ENCODE measurements at regions not wholly inside any gene's neighbourhood (a gene's known extent, or its start where the extent isn't known, plus 50 kb on each side); places are given as distances from the start of the nearest gene placed in this dataset.

DNA sequence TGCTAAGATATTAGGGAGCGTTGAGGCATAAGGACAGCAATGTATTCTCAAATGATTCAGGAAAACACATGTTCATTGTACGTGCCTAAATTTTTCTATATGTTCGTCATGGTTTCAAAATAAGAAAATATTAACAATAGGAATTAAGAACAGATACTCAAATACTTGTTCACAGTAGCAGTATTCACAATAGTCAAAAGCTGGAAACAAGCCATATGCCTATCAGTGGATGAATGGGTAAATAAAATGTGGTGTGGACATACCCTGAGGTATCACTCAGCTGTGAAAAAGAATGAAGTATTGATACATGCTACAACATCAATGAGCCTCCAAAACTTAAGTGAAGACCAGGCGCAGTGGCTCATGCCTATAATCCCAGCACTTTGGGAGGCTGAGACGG lies 84.7 kb upstream of the PTER start:
- TF ChIP-seq GATA3 (IDR thresholded peaks at IDR 0.05; ENCODE audit: low read depth, low read length) (no peak), GATA2 (IDR thresholded peaks at IDR 0.05; ENCODE audit: low read depth, low read length) (no peak)

DNA sequence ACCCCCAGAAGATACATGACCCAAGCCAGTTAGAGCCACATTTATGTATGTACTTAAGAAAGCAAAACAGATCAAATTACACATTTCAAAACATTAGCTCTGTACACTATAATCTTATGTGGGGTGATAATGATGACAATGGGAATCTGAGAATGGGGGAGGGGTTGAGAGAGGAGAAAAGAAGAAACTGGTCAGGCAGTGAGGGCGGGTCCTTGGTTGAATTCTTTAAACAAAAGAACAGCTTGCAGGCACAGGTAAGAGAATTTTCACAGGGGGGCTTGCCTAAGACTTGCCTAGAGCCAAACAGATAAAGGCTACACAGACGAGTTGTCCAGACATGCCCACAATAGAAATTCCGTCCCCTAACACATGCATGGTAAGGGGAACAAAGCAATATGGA lies 76.8 kb upstream of the PTER start:
- TF ChIP-seq GATA2 (IDR thresholded peaks at IDR 0.05; ENCODE audit: low read depth, low read length) (no peak), GATA3 (IDR thresholded peaks at IDR 0.05; ENCODE audit: low read depth, low read length) (no peak)

DNA sequence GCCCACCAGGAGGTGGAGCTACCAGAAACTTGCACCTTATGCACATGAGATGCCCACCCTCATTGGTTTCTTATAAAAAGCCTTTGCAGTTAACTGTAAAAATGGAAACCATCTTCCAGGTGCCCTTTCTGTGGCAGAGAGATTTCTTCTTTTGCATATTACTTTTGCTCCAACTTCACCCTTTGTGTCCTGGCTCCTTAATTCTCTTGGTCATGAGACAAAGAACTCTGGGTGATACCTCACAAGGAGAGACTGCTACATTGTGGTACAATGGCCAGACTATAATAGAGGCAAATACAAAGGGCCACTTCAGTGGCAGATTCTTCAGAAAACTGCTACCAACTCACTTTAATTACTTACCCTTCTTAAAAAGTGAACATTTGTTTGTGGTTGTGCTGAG lies 76.4 kb upstream of the PTER start:
- no peak for TF ChIP-seq GATA2 (IDR thresholded peaks at IDR 0.05; ENCODE audit: low read depth, low read length)
- no peak for TF ChIP-seq GATA3 (IDR thresholded peaks at IDR 0.05; ENCODE audit: low read depth, low read length)

DNA sequence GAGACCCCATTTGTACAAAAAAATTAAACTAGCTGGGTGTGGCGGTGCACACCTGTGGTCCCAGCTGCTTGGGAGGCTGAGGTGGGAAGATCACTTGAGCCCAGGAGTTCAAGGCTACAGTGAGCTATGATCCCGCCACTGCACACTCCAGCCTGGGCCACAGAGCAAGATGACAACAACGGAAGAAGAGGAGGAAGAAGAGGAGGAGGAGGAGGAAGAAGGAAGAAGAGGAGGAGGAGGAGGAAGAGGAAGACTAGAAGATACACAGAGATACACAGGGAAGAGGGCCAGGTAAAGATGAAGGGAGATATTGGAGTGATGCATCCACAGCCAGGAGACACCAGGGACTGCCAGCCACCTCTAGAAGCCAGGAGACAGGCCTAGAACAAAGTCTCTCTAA lies 75.7 kb upstream of the PTER start:
- TF ChIP-seq GATA3 (IDR thresholded peaks at IDR 0.05; ENCODE audit: low read depth, low read length), result no peak
- no peak for TF ChIP-seq GATA2 (IDR thresholded peaks at IDR 0.05; ENCODE audit: low read depth, low read length)

DNA sequence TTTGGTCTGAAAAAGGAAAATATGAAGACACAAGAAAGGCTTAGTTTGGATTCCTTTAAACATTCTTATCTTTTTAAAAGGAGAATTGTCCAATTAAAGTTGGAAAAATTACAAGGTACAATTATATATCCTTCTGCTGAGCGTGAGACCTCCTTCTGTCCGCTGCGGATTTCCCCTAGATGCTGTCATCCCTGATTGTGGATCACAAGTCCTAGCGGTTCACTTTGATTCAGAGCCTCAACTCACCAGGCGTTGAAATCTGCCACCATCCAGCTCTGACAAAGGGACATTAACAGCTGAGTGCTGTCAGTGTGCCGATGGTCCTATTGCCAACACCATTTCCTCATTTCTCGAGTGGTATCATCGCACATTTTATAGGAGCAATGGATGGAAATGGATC lies 73.1 kb upstream of the PTER start:
- TF ChIP-seq GATA2 (IDR thresholded peaks at IDR 0.05; ENCODE audit: low read depth, low read length) (no peak), GATA3 (IDR thresholded peaks at IDR 0.05; ENCODE audit: low read depth, low read length) (no peak)

DNA sequence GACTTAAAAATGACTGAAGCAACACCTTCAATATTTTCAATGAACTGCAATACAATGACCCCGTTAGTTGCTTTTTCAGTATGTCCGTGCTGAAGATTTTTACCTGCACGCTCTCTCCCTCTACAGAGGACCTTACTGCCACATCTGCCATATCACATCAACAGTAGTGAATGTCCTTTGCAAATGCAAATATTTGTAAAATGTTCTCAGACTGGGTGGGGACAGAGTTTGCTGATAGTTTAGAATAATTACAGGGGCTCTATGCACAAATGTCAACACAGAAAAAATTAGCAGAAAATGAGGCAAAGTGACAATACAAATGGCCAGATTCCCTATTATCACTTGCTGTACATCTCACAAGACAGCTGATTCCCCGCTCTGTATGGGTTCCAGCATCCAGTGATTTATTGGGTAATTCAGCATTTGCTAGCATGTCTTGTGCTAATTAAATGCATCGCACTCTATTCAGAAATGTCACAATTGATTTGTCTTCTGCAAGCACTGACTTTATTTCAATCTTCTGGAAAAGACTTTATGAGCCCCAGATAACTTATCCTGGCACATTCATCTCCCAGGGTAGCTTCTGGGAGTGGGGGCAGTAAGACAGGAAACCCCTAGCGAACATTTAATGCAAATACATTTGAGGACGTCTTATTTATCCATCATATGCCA lies 69.1 kb upstream of the PTER start:
- TF ChIP-seq GATA3 (IDR thresholded peaks at IDR 0.05; ENCODE audit: low read depth, low read length) (no peak), GATA2 (IDR thresholded peaks at IDR 0.05; ENCODE audit: low read depth, low read length) (no peak)

DNA sequence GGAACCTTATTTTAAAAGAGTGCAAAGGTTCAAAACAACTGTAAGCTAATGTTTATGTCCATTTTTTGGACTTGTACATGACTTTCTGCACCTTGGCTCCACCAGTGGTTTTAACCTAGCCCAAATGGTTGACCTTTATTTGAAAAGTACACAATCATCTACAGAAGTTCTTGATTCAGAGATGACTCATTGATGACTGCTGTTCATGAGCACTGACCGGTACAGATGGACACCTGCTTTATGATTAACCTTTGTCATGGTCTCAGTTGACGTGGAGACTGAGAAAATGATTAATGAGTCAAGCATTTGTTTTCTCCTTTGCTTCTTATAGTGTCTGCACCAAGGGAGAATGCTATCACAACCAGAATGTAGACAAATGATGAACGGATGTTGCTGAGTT lies 55.7 kb upstream of the PTER start:
- no peak for TF ChIP-seq GATA3 (IDR thresholded peaks at IDR 0.05; ENCODE audit: low read depth, low read length)
- no peak for TF ChIP-seq GATA2 (IDR thresholded peaks at IDR 0.05; ENCODE audit: low read depth, low read length)

DNA sequence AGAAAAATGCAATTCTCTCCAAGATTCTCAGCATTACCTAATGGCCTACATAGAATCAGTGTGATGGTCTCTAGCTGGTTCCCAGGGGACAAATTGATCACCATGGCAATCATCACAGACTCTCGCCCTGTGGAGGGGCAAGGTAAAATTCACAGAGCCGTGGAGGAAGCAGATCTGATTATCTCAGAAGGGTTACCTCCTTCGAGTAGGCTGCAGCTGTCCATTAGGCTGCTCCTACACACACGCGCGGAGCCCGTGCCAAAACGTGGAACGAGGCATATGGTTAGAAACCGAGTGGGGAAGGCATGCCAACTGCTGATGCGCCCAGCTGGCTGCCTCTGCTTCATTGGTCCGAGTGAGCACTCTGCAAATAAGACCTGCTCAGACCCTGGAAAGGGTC lies 52.8 kb upstream of the PTER start:
- TF ChIP-seq GATA2 (IDR thresholded peaks at IDR 0.05; ENCODE audit: low read depth, low read length), result no peak
- TF ChIP-seq GATA3 (IDR thresholded peaks at IDR 0.05; ENCODE audit: low read depth, low read length), result no peak

DNA sequence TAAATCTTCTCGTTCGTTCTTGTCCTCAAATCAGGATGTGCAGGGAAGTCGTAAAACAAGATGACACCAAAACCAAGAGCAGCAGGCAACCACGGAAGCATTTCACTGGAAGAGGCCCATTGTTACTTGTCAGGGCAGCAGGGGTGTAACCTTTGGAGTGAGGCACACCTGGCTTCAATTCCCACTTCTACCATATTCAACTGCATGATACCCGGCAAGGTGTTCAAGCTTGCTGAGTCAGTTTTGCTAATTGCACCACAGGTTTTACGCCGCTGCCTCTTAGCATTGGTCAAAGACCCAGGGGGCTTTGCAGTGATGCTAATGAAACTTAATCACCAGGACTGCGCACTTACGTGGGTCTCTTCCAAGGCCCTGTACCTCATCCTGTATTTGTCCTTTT lies 50.0 kb upstream of the PTER start:
- TF ChIP-seq GATA2 (IDR thresholded peaks at IDR 0.05; ENCODE audit: low read depth, low read length) (no peak), GATA3 (IDR thresholded peaks at IDR 0.05; ENCODE audit: low read depth, low read length) (no peak)
